ENCODE measurements at regions not wholly inside any gene's neighbourhood (a gene's known extent, or its start where the extent isn't known, plus 50 kb on each side); places are given as distances from the start of the nearest gene placed in this dataset.

- no peaks in the 10 kb centered on the region for H3K36me3 Mint-ChIP-seq
- H3K4me1 Mint-ChIP-seq = peaks cover 8% of the 10 kb centered on the region
- no peaks in the 10 kb centered on the region for H3K27me3 Mint-ChIP-seq
- DNase-seq (no peak), ATAC-seq (ENCODE audit: low read depth) (peak; percentile 60)
- no peak overlapping the region for H3K27ac Mint-ChIP-seq
- peaks cover 2% of the 10 kb centered on the region for H3K9me3 Mint-ChIP-seq
- POLR2A ChIA-PET = no interaction called here
- H3K4me3 Mint-ChIP-seq = peak overlapping the region; percentile 61
Measured at GRCh38 chr6:126170978-126171382, 168.9 kb upstream of the CENPW start.

- no peak for DNase-seq
- POLR2A ChIA-PET = no interaction called here
- no peak overlapping the region for H3K4me3 Mint-ChIP-seq
- no peaks in the 10 kb centered on the region for H3K36me3 Mint-ChIP-seq
- ATAC-seq (ENCODE audit: low read depth) = no peak
- no peaks in the 10 kb centered on the region for H3K27me3 Mint-ChIP-seq
- peaks cover 8% of the 10 kb centered on the region for H3K4me1 Mint-ChIP-seq
- H3K9me3 Mint-ChIP-seq = no peaks in the 10 kb centered on the region
- H3K27ac Mint-ChIP-seq = no peak overlapping the region
Measured at GRCh38 chr6:126172131-126172530, 167.8 kb upstream of the CENPW start.

- H3K9me3 Mint-ChIP-seq = no peaks in the 10 kb centered on the region
- no peaks in the 10 kb centered on the region for H3K36me3 Mint-ChIP-seq
- H3K4me3 Mint-ChIP-seq = no peak overlapping the region
- POLR2A ChIA-PET = no interaction called here
- H3K27me3 Mint-ChIP-seq = no peaks in the 10 kb centered on the region
- ATAC-seq (ENCODE audit: low read depth) (no peak), DNase-seq (no peak)
- H3K27ac Mint-ChIP-seq = no peak overlapping the region
- peaks cover 8% of the 10 kb centered on the region for H3K4me1 Mint-ChIP-seq
Measured at GRCh38 chr6:126173265-126173664, 166.7 kb upstream of the CENPW start.

GRCh38 chr6:126174697-126175096, 165.2 kb upstream of the CENPW start:
- no peak overlapping the region for H3K27ac Mint-ChIP-seq
- H3K4me1 Mint-ChIP-seq = peaks cover 8% of the 10 kb centered on the region
- no peak for DNase-seq
- POLR2A ChIA-PET = no interaction called here
- ATAC-seq (ENCODE audit: low read depth) = no peak
- no peaks in the 10 kb centered on the region for H3K9me3 Mint-ChIP-seq
- no peaks in the 10 kb centered on the region for H3K36me3 Mint-ChIP-seq
- H3K27me3 Mint-ChIP-seq = no peaks in the 10 kb centered on the region
- no peak overlapping the region for H3K4me3 Mint-ChIP-seq

- no peak for DNase-seq
- POLR2A ChIA-PET = no interaction called here
- Mint-ChIP-seq H3K36me3 (no peaks in the 10 kb centered on the region), H3K27me3 (no peaks in the 10 kb centered on the region), H3K9me3 (no peaks in the 10 kb centered on the region), H3K4me1 (peaks cover 6% of the 10 kb centered on the region), H3K4me3 (no peak overlapping the region), H3K27ac (no peak overlapping the region)
- ATAC-seq (ENCODE audit: low read depth) = no peak
Measured at GRCh38 chr6:126175251-126175650, 164.7 kb upstream of the CENPW start.

- H3K36me3 Mint-ChIP-seq = no peaks in the 10 kb centered on the region
- H3K9me3 Mint-ChIP-seq = no peaks in the 10 kb centered on the region
- H3K27ac Mint-ChIP-seq = no peak overlapping the region
- ATAC-seq (ENCODE audit: low read depth) (no peak), DNase-seq (no peak)
- no peak overlapping the region for H3K4me3 Mint-ChIP-seq
- no peaks in the 10 kb centered on the region for H3K27me3 Mint-ChIP-seq
- H3K4me1 Mint-ChIP-seq = peaks cover under 1% of the 10 kb centered on the region
- POLR2A ChIA-PET = no interaction called here
Measured at GRCh38 chr6:126176282-126176681, 163.6 kb upstream of the CENPW start.

- Mint-ChIP-seq H3K27ac (no peak overlapping the region), H3K4me3 (no peak overlapping the region), H3K4me1 (no peaks in the 10 kb centered on the region), H3K27me3 (no peaks in the 10 kb centered on the region), H3K9me3 (no peaks in the 10 kb centered on the region), H3K36me3 (no peaks in the 10 kb centered on the region)
- POLR2A ChIA-PET = no interaction called here
- DNase-seq (no peak), ATAC-seq (ENCODE audit: low read depth) (no peak)
Measured at GRCh38 chr6:126180585-126180984, 159.3 kb upstream of the CENPW start.

- Mint-ChIP-seq H3K4me1 (no peaks in the 10 kb centered on the region), H3K9me3 (no peaks in the 10 kb centered on the region), H3K27me3 (no peaks in the 10 kb centered on the region), H3K27ac (no peak overlapping the region), H3K36me3 (no peaks in the 10 kb centered on the region), H3K4me3 (no peak overlapping the region)
- POLR2A ChIA-PET = no interaction called here
- ATAC-seq (ENCODE audit: low read depth) (no peak), DNase-seq (no peak)
Measured at GRCh38 chr6:126181173-126181741, 158.7 kb upstream of the CENPW start.

- no peaks in the 10 kb centered on the region for H3K36me3 Mint-ChIP-seq
- H3K9me3 Mint-ChIP-seq = no peaks in the 10 kb centered on the region
Measured at GRCh38 chr6:126181890-126182289, 158.0 kb upstream of the CENPW start.

GRCh38 chr6:126182650-126183311, 157.1 kb upstream of the CENPW start:
- no peak for ATAC-seq (ENCODE audit: low read depth)
- Mint-ChIP-seq H3K4me1 (no peaks in the 10 kb centered on the region), H3K9me3 (no peaks in the 10 kb centered on the region), H3K36me3 (no peaks in the 10 kb centered on the region), H3K4me3 (no peak overlapping the region), H3K27me3 (no peaks in the 10 kb centered on the region), H3K27ac (no peak overlapping the region)
- POLR2A ChIA-PET = no interaction called here
- no peak for DNase-seq

More at GRCh38 chr6:126181890-126182289, 158.0 kb upstream of the CENPW start:
- Mint-ChIP-seq H3K27ac (no peak overlapping the region), H3K4me1 (no peaks in the 10 kb centered on the region), H3K27me3 (no peaks in the 10 kb centered on the region), H3K4me3 (no peak overlapping the region)
- DNase-seq (no peak), ATAC-seq (ENCODE audit: low read depth) (no peak)
- POLR2A ChIA-PET = no interaction called here

GRCh38 chr6:126185774-126186173, 154.1 kb upstream of the CENPW start:
- Mint-ChIP-seq H3K27ac (no peak overlapping the region), H3K9me3 (no peaks in the 10 kb centered on the region), H3K36me3 (no peaks in the 10 kb centered on the region), H3K4me1 (peaks cover 2% of the 10 kb centered on the region), H3K4me3 (no peak overlapping the region), H3K27me3 (no peaks in the 10 kb centered on the region)
- DNase-seq (no peak), ATAC-seq (ENCODE audit: low read depth) (no peak)
- POLR2A ChIA-PET = no interaction called here

GRCh38 chr6:126188279-126188909, 151.5 kb upstream of the CENPW start:
- no peaks in the 10 kb centered on the region for H3K36me3 Mint-ChIP-seq
- POLR2A ChIA-PET = no interaction called here
- no peaks in the 10 kb centered on the region for H3K27me3 Mint-ChIP-seq
- no peak overlapping the region for H3K27ac Mint-ChIP-seq
- peaks cover 2% of the 10 kb centered on the region for H3K4me1 Mint-ChIP-seq
- no peaks in the 10 kb centered on the region for H3K9me3 Mint-ChIP-seq
- ATAC-seq (ENCODE audit: low read depth) (no peak), DNase-seq (no peak)
- H3K4me3 Mint-ChIP-seq = no peak overlapping the region

- H3K27ac Mint-ChIP-seq = no peak overlapping the region
- no peaks in the 10 kb centered on the region for H3K27me3 Mint-ChIP-seq
- DNase-seq (no peak), ATAC-seq (ENCODE audit: low read depth) (no peak)
- peaks cover 4% of the 10 kb centered on the region for H3K9me3 Mint-ChIP-seq
- POLR2A ChIA-PET = no interaction called here
- H3K4me1 Mint-ChIP-seq = peaks cover 4% of the 10 kb centered on the region
- peaks cover 3% of the 10 kb centered on the region for H3K36me3 Mint-ChIP-seq
- H3K4me3 Mint-ChIP-seq = no peak overlapping the region
Measured at GRCh38 chr6:126195625-126196236, 144.2 kb upstream of the CENPW start.

- H3K4me1 Mint-ChIP-seq = peaks cover 4% of the 10 kb centered on the region
- DNase-seq = no peak
- H3K9me3 Mint-ChIP-seq = peaks cover 4% of the 10 kb centered on the region
- H3K36me3 Mint-ChIP-seq = peaks cover 3% of the 10 kb centered on the region
- H3K27ac Mint-ChIP-seq = no peak overlapping the region
- ATAC-seq (ENCODE audit: low read depth) = no peak
- POLR2A ChIA-PET = no interaction called here
- H3K4me3 Mint-ChIP-seq = no peak overlapping the region
- no peaks in the 10 kb centered on the region for H3K27me3 Mint-ChIP-seq
Measured at GRCh38 chr6:126198631-126199030, 141.3 kb upstream of the CENPW start.

All from activated naive CD8-positive, alpha-beta T cell treated with anti-CD3 and anti-CD28 coated beads, Interleukin-2, amount 10 ng/mL, durations not matched to agents 7 days and 5 days (primary cell).